Endothelial cell of umbilical vein (primary cell): ENCODE measurements at regions not wholly inside any gene's neighbourhood (a gene's known extent, or its start where the extent isn't known, plus 50 kb on each side); places are given as distances from the start of the nearest gene placed in this dataset.

ENCODE experiments used
- BruUV-seq: library from RNA; stranded (reverse); fragments of 400-500 nt; replicated peaks from 2 replicates; lab custom pipeline; 2021; lab: Mats Ljungman, UMichigan
- CTCF ChIA-PET: fragments of 300-600, 350-600 bp; sonication (Branson Sonifier 250); formaldehyde crosslinking; loops from one replicate; lab custom pipeline; 2021; ENCODE audit warnings: antibody characterized with exemption, inconsistent platforms; lab: Charles Lee
- POLR2A ChIA-PET: fragments of 300-600, 350-600 bp; sonication (Branson Sonifier 250); formaldehyde crosslinking; loops from one replicate; lab custom pipeline; 2021; ENCODE audit warnings: antibody characterized with exemption, inconsistent platforms; lab: Charles Lee
- DNase-seq: peaks from one replicate; pipeline ENCODE4 v3.0.0-alpha.2; 2011; ENCODE audit warnings: low read depth, low spot score
- FAIRE-seq: peaks from 2 replicates; lab custom pipeline; 2011; peaks lifted over from hg19 to GRCh38; lab: Jason Lieb, UNC
- H2AFZ ChIP-seq: 2 replicates; pipeline ENCODE4 v1.6.0; 2012; ENCODE audit warnings: low read depth, low read length, control low read depth, inconsistent platforms
- H3K27ac ChIP-seq: 2 replicates; pipeline ENCODE4 v1.5.1; 2011; ENCODE audit warnings: low read depth, mild to moderate bottlenecking, control low read depth, low read length, moderate library complexity; ENCODE audit not compliant: insufficient read depth
- H3K27me3 ChIP-seq, 2 experiments: 2 replicates each; pipeline versions ENCODE4 v1.6.0 to v1.6.1; 2011; ENCODE audit warnings: low read length in 2 of 2, mixed read lengths in 1 of 2; ENCODE audit not compliant: control insufficient read depth in 2 of 2, insufficient read depth in 2 of 2
- H3K36me3 ChIP-seq, 2 experiments: 2 replicates in 1 of 2; 3 replicates in 1 of 2; pipeline ENCODE4 v1.5.1; 2011; ENCODE audit warnings: low read length in 2 of 2, mild to moderate bottlenecking in 1 of 2, moderate library complexity in 1 of 2; ENCODE audit not compliant: control insufficient read depth in 2 of 2, insufficient read depth in 2 of 2; ENCODE audit errors: extremely low read depth in 1 of 2
- H3K4me1 ChIP-seq: 3 replicates; pipeline ENCODE4 v1.5.1; 2011; ENCODE audit warnings: mild to moderate bottlenecking, low read length; ENCODE audit not compliant: control insufficient read depth, insufficient read depth; ENCODE audit errors: extremely low read depth
- H3K4me2 ChIP-seq: 2 replicates; pipeline ENCODE4 v1.6.1; 2011; ENCODE audit warnings: low read length, control low read depth, mixed read lengths; ENCODE audit not compliant: insufficient read depth
- H3K4me3 ChIP-seq, 3 experiments: fragments of 200-600 bp in 1 of 3; sonication (generic), shearing (Covaris generic) in 1 of 3; replicated peaks in 1 of 3; 2 replicates each; pipeline ENCODE4 v1.5.1; 2011 to 2016; ENCODE audit warnings: control low read depth in 3 of 3, low read length in 3 of 3, mild to moderate bottlenecking in 2 of 3, inconsistent platforms in 1 of 3, low read depth in 1 of 3, moderate library complexity in 1 of 3; ENCODE audit not compliant: insufficient read depth in 1 of 3
- H3K79me2 ChIP-seq: 2 replicates; pipeline ENCODE4 v1.6.0; 2012; ENCODE audit warnings: low read length, inconsistent platforms; ENCODE audit not compliant: control insufficient read depth, insufficient read depth
- H3K9ac ChIP-seq: replicated peaks from 2 replicates; pipeline ENCODE3; 2011; ENCODE audit warnings: low read length, control low read depth; ENCODE audit not compliant: insufficient read depth; ENCODE audit errors: extremely low read depth
- H3K9me1 ChIP-seq: replicated peaks from 3 replicates; pipeline ENCODE4 v1.6.0; 2011; ENCODE audit warnings: mild to moderate bottlenecking, low read length; ENCODE audit not compliant: control insufficient read depth, insufficient read depth; ENCODE audit errors: extremely low read depth
- H3K9me3 ChIP-seq: replicated peaks from 2 replicates; pipeline ENCODE4 v1.5.1; 2012; ENCODE audit warnings: low read length, inconsistent platforms; ENCODE audit not compliant: control insufficient read depth, insufficient read depth
- H4K20me1 ChIP-seq: replicated peaks from 2 replicates; pipeline ENCODE3; 2011; ENCODE audit warnings: mild to moderate bottlenecking, low read length; ENCODE audit not compliant: control insufficient read depth, insufficient read depth; ENCODE audit errors: extremely low read depth
- EZH2 ChIP-seq: IDR thresholded peaks from 2 replicates; pipeline ENCODE4 v1.6.1; 2012; ENCODE audit warnings: borderline replicate concordance, low read depth, mild to moderate bottlenecking, moderate library complexity, low read length, inconsistent platforms; ENCODE audit not compliant: severe bottlenecking
- FOS ChIP-seq: IDR thresholded peaks from 2 replicates; pipeline ENCODE4 v1.6.1; 2011; ENCODE audit warnings: mild to moderate bottlenecking, low read length, moderate library complexity, borderline replicate concordance; ENCODE audit not compliant: insufficient read depth
- GATA2 ChIP-seq: IDR thresholded peaks from 2 replicates; pipeline ENCODE4 v1.7.0; 2011; ENCODE audit warnings: low read depth, mild to moderate bottlenecking, moderate library complexity, mixed read lengths, low read length; ENCODE audit not compliant: insufficient read length, insufficient read depth
- JUN ChIP-seq: IDR thresholded peaks from 2 replicates; pipeline ENCODE4 v1.6.1; 2011; ENCODE audit warnings: borderline replicate concordance, low read depth; ENCODE audit not compliant: insufficient read length, insufficient read depth
- MAX ChIP-seq: IDR thresholded peaks from 2 replicates; pipeline ENCODE4 v1.6.1; 2011; ENCODE audit not compliant: insufficient read depth, insufficient read length
- MYC ChIP-seq: IDR thresholded peaks from one replicate; pipeline ENCODE4 v1.6.1; 2011; ENCODE audit warnings: mild to moderate bottlenecking, low read depth, low read length
- POLR2A ChIP-seq: IDR thresholded peaks from 2 replicates; pipeline ENCODE4 v1.6.1; 2012; ENCODE audit warnings: low read depth, mild to moderate bottlenecking, control low read depth, low read length
- POLR2AphosphoS5 ChIP-seq: IDR thresholded peaks from 2 replicates; pipeline ENCODE4 v1.6.1; 2012; ENCODE audit warnings: low read depth, mild to moderate bottlenecking, control low read depth, low read length, moderate library complexity; ENCODE audit not compliant: insufficient read depth
- dilution Hi-C: fragments of 300-500 bp; cut with MboI; formaldehyde crosslinking; loops from one replicate; pipeline ENCODE4 v1.15.0; 2019; ENCODE audit warnings: low sequenced_read_pairs; ENCODE audit not compliant: extremely low pct_ligation_motif_present
- intact Hi-C: fragments of 100-400 bp; cut with micrococcal nuclease; formaldehyde crosslinking; loops from one replicate; pipeline ENCODE4 v1.10.0; 2022
- TF ChIP-seq, protein P1 (sequence below), 2 donors: IDR thresholded peaks; 1 replicate in 1 of 2; 2 replicates in 1 of 2; pipeline ENCODE4 v1.5.1; 2011; ENCODE audit warnings: low read length in 2 of 2, mild to moderate bottlenecking in 2 of 2, moderate library complexity in 2 of 2, control low read depth in 1 of 2, inconsistent platforms in 1 of 2, low read depth in 1 of 2; ENCODE audit not compliant: insufficient read depth in 1 of 2; ENCODE audit errors: extremely low read depth in 1 of 2

GRCh38 chr2:5290900-5291546, 401.2 kb upstream of the SOX11 start:
- Histone ChIP-seq H3K4me1 (no peaks in the 10 kb centered on the region), H3K9me3 (peaks cover 3% of the 10 kb centered on the region), H3K36me3 (no peaks in the 10 kb centered on the region), H3K27ac (no peak overlapping the region), H2AFZ (no peak overlapping the region), H3K4me3 (no peak overlapping the region), H3K9ac (no peak overlapping the region), H3K9me1 (no peaks in the 10 kb centered on the region), H3K27me3 (no peaks in the 10 kb centered on the region), H3K4me2 (no peak overlapping the region), H4K20me1 (no peaks in the 10 kb centered on the region), H3K79me2 (no peaks in the 10 kb centered on the region)
- CTCF ChIA-PET: no interaction called here
- TF ChIP-seq FOS (no peak), MYC (no peak), JUN (no peak), POLR2AphosphoS5 (no peak), EZH2 (no peak)
- DNase-seq (no peak), FAIRE-seq (no peak)
- POLR2A ChIA-PET: no interaction called here
- BruUV-seq: no TSS peak
- intact Hi-C loops (no loop called here), dilution Hi-C loops (no loop called here)

- no peak overlapping the region for H3K4me3 ChIP-seq
- H3K4me2 ChIP-seq: no peak overlapping the region
- H3K36me3 ChIP-seq: no peaks in the 10 kb centered on the region
- CTCF ChIA-PET: interaction anchor here (0.6 kb wide), 1 partner anchor 59 kb away, joined by 3 read pairs; no protein-coding TSS in a partner anchor
- no TSS peak for BruUV-seq
- FAIRE-seq (no peak), DNase-seq (no peak)
- H2AFZ ChIP-seq: no peak overlapping the region
- TF ChIP-seq POLR2AphosphoS5 (no peak), MYC (no peak), MAX (no peak), FOS (no peak), GATA2 (no peak), POLR2A (no peak), EZH2 (no peak), JUN (no peak)
- TF ChIP-seq, protein P1, sequence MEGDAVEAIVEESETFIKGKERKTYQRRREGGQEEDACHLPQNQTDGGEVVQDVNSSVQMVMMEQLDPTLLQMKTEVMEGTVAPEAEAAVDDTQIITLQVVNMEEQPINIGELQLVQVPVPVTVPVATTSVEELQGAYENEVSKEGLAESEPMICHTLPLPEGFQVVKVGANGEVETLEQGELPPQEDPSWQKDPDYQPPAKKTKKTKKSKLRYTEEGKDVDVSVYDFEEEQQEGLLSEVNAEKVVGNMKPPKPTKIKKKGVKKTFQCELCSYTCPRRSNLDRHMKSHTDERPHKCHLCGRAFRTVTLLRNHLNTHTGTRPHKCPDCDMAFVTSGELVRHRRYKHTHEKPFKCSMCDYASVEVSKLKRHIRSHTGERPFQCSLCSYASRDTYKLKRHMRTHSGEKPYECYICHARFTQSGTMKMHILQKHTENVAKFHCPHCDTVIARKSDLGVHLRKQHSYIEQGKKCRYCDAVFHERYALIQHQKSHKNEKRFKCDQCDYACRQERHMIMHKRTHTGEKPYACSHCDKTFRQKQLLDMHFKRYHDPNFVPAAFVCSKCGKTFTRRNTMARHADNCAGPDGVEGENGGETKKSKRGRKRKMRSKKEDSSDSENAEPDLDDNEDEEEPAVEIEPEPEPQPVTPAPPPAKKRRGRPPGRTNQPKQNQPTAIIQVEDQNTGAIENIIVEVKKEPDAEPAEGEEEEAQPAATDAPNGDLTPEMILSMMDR (IDR thresholded peaks at IDR 0.05; ENCODE audit: extremely low read depth in 1 of 2, insufficient read depth in 1 of 2, low read depth in 1 of 2, low read length in 2 of 2): no peak
- intact Hi-C loops: no loop called here
- H3K4me1 ChIP-seq: no peaks in the 10 kb centered on the region
- no peak overlapping the region for H3K27ac ChIP-seq
- dilution Hi-C loops: no loop called here
- no peak overlapping the region for H3K9ac ChIP-seq
- H4K20me1 ChIP-seq: no peaks in the 10 kb centered on the region
- POLR2A ChIA-PET: no interaction called here
- peaks cover 2% of the 10 kb centered on the region for H3K9me3 ChIP-seq
- H3K9me1 ChIP-seq: no peaks in the 10 kb centered on the region
- H3K27me3 ChIP-seq: no peaks in the 10 kb centered on the region
- no peaks in the 10 kb centered on the region for H3K79me2 ChIP-seq
These were observed 387.5 kb upstream of the SOX11 start for GRCh38 chr2:5304640-5305039.
